ENCODE measurements at regions not wholly inside any gene's neighbourhood (a gene's known extent, or its start where the extent isn't known, plus 50 kb on each side); places are given as distances from the start of the nearest gene placed in this dataset.
"Not testable (repeated sequence)": the region's sequence is repeated elsewhere in the genome, so short reads cannot be mapped to it uniquely, and the experiment has no call there.

DNA sequence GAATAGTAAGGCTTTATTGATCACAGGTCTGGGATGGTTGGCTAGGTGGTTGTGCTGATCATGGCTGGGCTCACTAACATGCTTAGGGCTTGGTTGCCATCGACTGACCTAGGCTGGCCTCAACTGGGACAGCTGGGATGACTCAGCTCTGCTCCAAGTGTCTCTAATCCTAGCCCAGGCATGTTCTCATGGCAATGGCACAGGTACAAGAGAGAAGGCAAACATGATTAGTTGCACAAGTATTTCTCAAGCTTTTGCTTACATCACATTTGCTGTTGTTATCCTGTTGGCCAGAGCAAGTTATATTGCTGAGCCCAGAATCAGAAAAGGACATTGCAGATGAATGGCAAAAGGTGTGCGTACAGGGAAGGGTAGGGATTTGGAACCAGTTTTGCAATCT, 68.5 kb upstream of the SLC35C1 start:
- TF ChIP-seq POLR2A (IDR thresholded peaks at IDR 0.05) (no peak), EP300 (IDR thresholded peaks at IDR 0.05) (no peak), CTCF (IDR thresholded peaks at IDR 0.05) (no peak)
- DNase-seq, result no peak
- no peak overlapping the region for H3K27ac ChIP-seq
- no peaks in the 10 kb centered on the region for H3K27me3 ChIP-seq
- H3K36me3 ChIP-seq, result no peaks in the 10 kb centered on the region
- H3K4me1 ChIP-seq (ENCODE audit: insufficient read depth), result no peaks in the 10 kb centered on the region
- WGBS, 3 donors, result 85 to 93% (median 89%) methylated on average over 2 of the region's 2 CpGs
- intact Hi-C loops (cut with DNase I), result no loop called here
- H3K9me3 ChIP-seq, result no peaks in the 10 kb centered on the region
- H3K4me3 ChIP-seq, result no peak overlapping the region

DNA sequence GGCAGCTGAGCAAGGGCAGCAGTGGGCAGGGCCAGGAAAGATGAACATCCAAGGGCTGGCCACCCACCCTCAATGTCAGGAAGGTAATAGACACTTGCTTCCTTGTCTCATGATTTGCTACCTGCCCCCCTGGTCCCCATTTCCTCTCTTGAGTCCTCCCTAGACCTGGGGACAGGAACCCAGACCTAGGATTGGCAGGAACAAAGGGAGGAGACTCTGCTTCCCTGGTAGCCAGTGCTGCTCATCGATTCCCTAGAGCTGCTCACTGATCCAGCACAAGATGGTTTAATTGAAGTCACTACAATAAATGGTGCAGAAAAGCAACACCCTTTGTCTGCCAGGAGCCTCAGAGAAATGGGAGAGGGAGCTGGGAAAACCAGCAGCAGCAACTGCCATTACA, 67.8 kb upstream of the CHST1 start:
- TF ChIP-seq POLR2A (IDR thresholded peaks at IDR 0.05) (no peak), EP300 (IDR thresholded peaks at IDR 0.05) (no peak), CTCF (IDR thresholded peaks at IDR 0.05) (no peak)
- no peaks in the 10 kb centered on the region for H3K4me1 ChIP-seq (ENCODE audit: insufficient read depth)

DNA sequence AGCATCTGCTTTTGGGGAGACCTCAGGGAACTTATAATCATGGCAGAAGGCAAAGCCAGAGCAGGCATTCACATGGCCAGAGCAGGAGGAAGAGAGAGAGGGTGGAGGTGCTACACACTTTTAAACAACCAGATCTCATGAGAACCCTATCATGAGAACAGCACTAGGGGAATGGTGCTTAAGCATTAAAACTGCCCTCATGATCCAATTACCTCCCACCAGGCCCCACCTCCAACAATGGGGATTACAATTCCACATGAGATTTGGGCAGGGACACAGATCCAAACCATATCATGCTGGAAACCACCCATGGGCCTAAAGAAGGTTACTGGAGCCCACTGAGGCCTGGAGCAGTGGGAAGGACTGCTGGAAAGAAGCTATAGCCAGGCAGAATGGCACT, 66.9 kb upstream of the CHST1 start:
- DNase-seq, result no peak
- intact Hi-C loops (cut with DNase I), result no loop called here
- TF ChIP-seq POLR2A (IDR thresholded peaks at IDR 0.05) (no peak), EP300 (IDR thresholded peaks at IDR 0.05) (no peak), CTCF (IDR thresholded peaks at IDR 0.05) (no peak)

More for the DNA sequence above, 67.8 kb upstream of the CHST1 start:
- H3K4me3 ChIP-seq, result no peak overlapping the region
- no peaks in the 10 kb centered on the region for H3K9me3 ChIP-seq
- no peak for DNase-seq
- H3K27ac ChIP-seq, result no peak overlapping the region
- intact Hi-C loops (cut with DNase I), result no loop called here
- no peaks in the 10 kb centered on the region for H3K36me3 ChIP-seq
- 38 to 61% (median 56%) methylated on average over 1 of the region's 1 CpG for WGBS, 3 donors
- no peaks in the 10 kb centered on the region for H3K27me3 ChIP-seq

GRCh38 chr11:45731171-45731570, 65.7 kb upstream of the CHST1 start:
- H3K27ac ChIP-seq; H3K27me3 ChIP-seq; H3K4me3 ChIP-seq; H3K36me3 ChIP-seq; DNase-seq; H3K4me1 ChIP-seq (ENCODE audit: insufficient read depth); H3K9me3 ChIP-seq; intact Hi-C loops (cut with DNase I): not testable (repeated sequence)
- 87 to 98% (median 91%) methylated on average over 4 of the region's 4 CpGs for WGBS, 3 donors

More for the DNA sequence above, 66.9 kb upstream of the CHST1 start:
- H3K27ac ChIP-seq, result no peak overlapping the region
- no peaks in the 10 kb centered on the region for H3K4me1 ChIP-seq (ENCODE audit: insufficient read depth)
- H3K36me3 ChIP-seq, result no peaks in the 10 kb centered on the region
- no peaks in the 10 kb centered on the region for H3K9me3 ChIP-seq
- H3K4me3 ChIP-seq, result no peak overlapping the region
- no peaks in the 10 kb centered on the region for H3K27me3 ChIP-seq

- H3K27me3 ChIP-seq, result no peaks in the 10 kb centered on the region
- intact Hi-C loops (cut with DNase I), result no loop called here
- no peaks in the 10 kb centered on the region for H3K9me3 ChIP-seq
- peaks cover 9% of the 10 kb centered on the region for H3K4me1 ChIP-seq (ENCODE audit: insufficient read depth)
- 61 to 78% (median 78%) methylated on average over 3 of the region's 3 CpGs for WGBS, 3 donors
- DNase-seq, result no peak
- no peak overlapping the region for H3K27ac ChIP-seq
- TF ChIP-seq POLR2A (IDR thresholded peaks at IDR 0.05) (no peak), CTCF (IDR thresholded peaks at IDR 0.05) (no peak), EP300 (IDR thresholded peaks at IDR 0.05) (no peak)
- H3K4me3 ChIP-seq, result no peak overlapping the region
- H3K36me3 ChIP-seq, result no peaks in the 10 kb centered on the region
Measured at GRCh38 chr11:45730014-45730413, 64.6 kb upstream of the CHST1 start.
